ENCODE measurements at regions not wholly inside any gene's neighbourhood (a gene's known extent, or its start where the extent isn't known, plus 50 kb on each side); places are given as distances from the start of the nearest gene placed in this dataset.

DNA sequence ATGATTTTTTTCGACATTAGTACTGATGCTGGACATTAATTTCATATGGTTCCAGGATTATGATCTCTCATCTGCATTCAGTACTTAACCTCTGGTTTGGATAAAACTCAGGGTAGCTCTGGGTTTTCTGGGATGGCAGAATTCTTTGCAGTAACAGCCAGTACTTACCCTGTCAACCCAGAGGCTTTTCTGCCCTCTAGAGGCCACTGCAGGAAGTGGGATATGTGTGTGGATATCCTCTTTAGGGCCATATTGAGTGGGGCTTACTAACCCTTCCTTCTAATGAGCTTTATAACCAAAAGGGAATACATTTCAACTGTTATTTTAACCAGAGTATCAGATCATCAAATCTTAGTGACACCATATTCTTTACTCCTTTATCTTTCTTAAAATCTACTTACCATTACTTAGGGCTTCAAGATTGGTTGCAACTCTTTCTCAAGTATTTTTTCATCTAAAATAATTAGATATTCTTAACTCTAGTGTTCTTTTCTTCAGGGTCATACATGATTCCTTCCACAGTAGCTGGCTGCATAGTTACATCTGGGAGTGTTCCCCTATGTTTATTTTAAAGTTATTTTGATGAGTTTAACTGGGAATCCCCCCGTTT is 488.0 kb upstream of the STXBP6 start:
- no peaks in the 10 kb centered on the region for H3K27me3 ChIP-seq (ENCODE audit: insufficient read depth, poor library complexity, severe bottlenecking)
- no peaks in the 10 kb centered on the region for H3K4me1 ChIP-seq (ENCODE audit: insufficient read depth, poor library complexity, severe bottlenecking)
- H3K9me3 ChIP-seq (ENCODE audit: severe bottlenecking), result no peaks in the 10 kb centered on the region
- no peak overlapping the region for H3K4me3 ChIP-seq (ENCODE audit: severe bottlenecking)
- no peaks in the 10 kb centered on the region for H3K36me3 ChIP-seq (ENCODE audit: low read depth)
- H3K27ac ChIP-seq (ENCODE audit: poor library complexity, severe bottlenecking), result no peak overlapping the region
- no peak for DNase-seq (ENCODE audit: low spot score)
- TF ChIP-seq, protein P1, sequence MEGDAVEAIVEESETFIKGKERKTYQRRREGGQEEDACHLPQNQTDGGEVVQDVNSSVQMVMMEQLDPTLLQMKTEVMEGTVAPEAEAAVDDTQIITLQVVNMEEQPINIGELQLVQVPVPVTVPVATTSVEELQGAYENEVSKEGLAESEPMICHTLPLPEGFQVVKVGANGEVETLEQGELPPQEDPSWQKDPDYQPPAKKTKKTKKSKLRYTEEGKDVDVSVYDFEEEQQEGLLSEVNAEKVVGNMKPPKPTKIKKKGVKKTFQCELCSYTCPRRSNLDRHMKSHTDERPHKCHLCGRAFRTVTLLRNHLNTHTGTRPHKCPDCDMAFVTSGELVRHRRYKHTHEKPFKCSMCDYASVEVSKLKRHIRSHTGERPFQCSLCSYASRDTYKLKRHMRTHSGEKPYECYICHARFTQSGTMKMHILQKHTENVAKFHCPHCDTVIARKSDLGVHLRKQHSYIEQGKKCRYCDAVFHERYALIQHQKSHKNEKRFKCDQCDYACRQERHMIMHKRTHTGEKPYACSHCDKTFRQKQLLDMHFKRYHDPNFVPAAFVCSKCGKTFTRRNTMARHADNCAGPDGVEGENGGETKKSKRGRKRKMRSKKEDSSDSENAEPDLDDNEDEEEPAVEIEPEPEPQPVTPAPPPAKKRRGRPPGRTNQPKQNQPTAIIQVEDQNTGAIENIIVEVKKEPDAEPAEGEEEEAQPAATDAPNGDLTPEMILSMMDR (IDR thresholded peaks at IDR 0.05; ENCODE audit: poor library complexity, severe bottlenecking), result peak; percentile 83
- ATAC-seq (ENCODE audit: low read depth), result peak; percentile 86

DNA sequence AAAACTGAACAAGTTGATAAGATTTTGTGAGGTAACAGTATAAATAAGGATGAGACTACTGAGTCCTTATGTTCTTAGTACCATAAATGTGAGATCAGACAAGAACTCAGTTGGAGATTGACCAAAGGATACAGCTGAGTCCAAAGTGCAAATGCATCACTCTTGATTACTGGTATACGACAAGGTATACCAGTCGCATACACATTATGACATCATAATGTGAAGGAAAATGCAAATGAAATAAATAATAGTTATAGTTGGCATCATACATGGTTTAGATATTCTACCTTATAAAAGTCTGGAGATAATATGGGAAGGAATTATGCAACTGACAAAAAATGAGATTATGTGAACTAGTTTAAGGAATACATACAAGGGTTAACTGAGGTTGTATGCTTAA is 476.3 kb upstream of the STXBP6 start:
- Histone ChIP-seq H3K27ac (ENCODE audit: poor library complexity, severe bottlenecking) (no peak overlapping the region), H3K4me3 (ENCODE audit: severe bottlenecking) (no peak overlapping the region), H3K9me3 (ENCODE audit: severe bottlenecking) (no peaks in the 10 kb centered on the region), H3K4me1 (ENCODE audit: insufficient read depth, poor library complexity, severe bottlenecking) (no peaks in the 10 kb centered on the region), H3K27me3 (ENCODE audit: insufficient read depth, poor library complexity, severe bottlenecking) (no peaks in the 10 kb centered on the region), H3K36me3 (ENCODE audit: low read depth) (no peaks in the 10 kb centered on the region)
- ATAC-seq (ENCODE audit: low read depth) (no peak), DNase-seq (ENCODE audit: low spot score) (no peak)
- TF ChIP-seq, protein P1 (IDR thresholded peaks at IDR 0.05; ENCODE audit: poor library complexity, severe bottlenecking), result no peak

DNA sequence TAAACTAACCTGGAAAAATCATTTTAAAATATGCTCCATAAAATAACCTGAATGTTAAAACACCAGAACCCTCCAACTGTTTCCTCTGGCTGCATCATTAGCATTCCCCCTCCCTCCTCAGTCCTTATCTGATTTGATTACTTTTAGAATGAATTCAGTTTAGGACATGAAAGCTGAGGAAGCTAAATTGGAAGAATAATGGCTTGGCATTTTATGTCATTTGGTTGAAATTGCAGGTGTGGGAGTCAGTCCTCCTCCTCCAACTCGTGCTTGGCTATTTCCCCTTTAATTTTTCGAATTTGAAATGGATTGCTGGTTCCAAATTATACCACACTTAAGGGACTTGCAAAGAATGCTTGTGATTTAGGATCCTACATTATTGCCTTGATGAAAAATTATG is 473.0 kb upstream of the STXBP6 start:
- no peaks in the 10 kb centered on the region for H3K27me3 ChIP-seq (ENCODE audit: insufficient read depth, poor library complexity, severe bottlenecking)
- no peaks in the 10 kb centered on the region for H3K36me3 ChIP-seq (ENCODE audit: low read depth)
- DNase-seq (ENCODE audit: low spot score), result no peak
- no peak overlapping the region for H3K4me3 ChIP-seq (ENCODE audit: severe bottlenecking)
- no peaks in the 10 kb centered on the region for H3K9me3 ChIP-seq (ENCODE audit: severe bottlenecking)
- no peak for ATAC-seq (ENCODE audit: low read depth)
- H3K4me1 ChIP-seq (ENCODE audit: insufficient read depth, poor library complexity, severe bottlenecking), result no peaks in the 10 kb centered on the region
- H3K27ac ChIP-seq (ENCODE audit: poor library complexity, severe bottlenecking), result no peak overlapping the region
- TF ChIP-seq, protein P1 (IDR thresholded peaks at IDR 0.05; ENCODE audit: poor library complexity, severe bottlenecking), result no peak

DNA sequence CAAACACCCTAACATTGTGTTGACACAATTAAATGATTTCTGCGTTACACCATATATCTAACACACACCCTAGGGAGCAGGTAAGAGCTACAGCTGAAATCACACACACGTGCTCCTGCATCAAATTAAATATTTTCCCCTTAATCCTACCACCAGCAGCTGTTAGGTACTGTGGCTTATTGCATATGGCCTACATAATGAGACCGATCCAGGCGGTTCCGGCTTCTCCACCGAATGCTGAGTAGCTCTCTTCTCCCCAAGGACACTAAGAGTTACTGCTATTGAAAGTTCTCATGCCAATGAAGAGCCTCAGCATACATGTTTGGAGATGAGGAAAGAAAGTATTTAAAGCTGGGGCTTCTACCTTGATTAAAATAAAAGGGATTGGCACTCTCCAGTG is 472.2 kb upstream of the STXBP6 start:
- no peak overlapping the region for H3K27ac ChIP-seq (ENCODE audit: poor library complexity, severe bottlenecking)
- DNase-seq (ENCODE audit: low spot score) (no peak), ATAC-seq (ENCODE audit: low read depth) (no peak)
- TF ChIP-seq, protein P1 (IDR thresholded peaks at IDR 0.05; ENCODE audit: poor library complexity, severe bottlenecking), result no peak
- no peaks in the 10 kb centered on the region for H3K4me1 ChIP-seq (ENCODE audit: insufficient read depth, poor library complexity, severe bottlenecking)
- H3K9me3 ChIP-seq (ENCODE audit: severe bottlenecking), result no peaks in the 10 kb centered on the region
- no peaks in the 10 kb centered on the region for H3K36me3 ChIP-seq (ENCODE audit: low read depth)
- no peaks in the 10 kb centered on the region for H3K27me3 ChIP-seq (ENCODE audit: insufficient read depth, poor library complexity, severe bottlenecking)
- no peak overlapping the region for H3K4me3 ChIP-seq (ENCODE audit: severe bottlenecking)

DNA sequence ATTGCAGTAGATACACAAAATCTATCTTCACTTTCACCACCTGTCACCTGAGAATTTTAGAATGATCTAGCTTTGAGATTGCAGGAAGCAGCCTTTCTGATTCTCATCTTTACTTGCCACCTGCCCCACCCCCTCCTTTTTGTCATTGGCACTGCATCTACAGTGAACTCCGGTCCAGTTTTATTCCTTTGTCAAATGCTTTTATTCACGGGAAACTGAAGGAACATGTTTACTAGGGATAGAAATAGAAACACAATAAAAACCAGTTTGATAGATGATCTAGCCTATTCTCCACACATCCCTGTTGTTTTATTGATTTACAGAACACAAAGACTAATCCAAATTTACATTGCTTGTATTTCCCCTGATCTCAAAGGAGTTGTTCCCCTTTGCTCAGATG is 471.7 kb upstream of the STXBP6 start:
- DNase-seq (ENCODE audit: low spot score) (no peak), ATAC-seq (ENCODE audit: low read depth) (no peak)
- TF ChIP-seq, protein P1 (IDR thresholded peaks at IDR 0.05; ENCODE audit: poor library complexity, severe bottlenecking), result no peak
- no peaks in the 10 kb centered on the region for H3K9me3 ChIP-seq (ENCODE audit: severe bottlenecking)
- no peak overlapping the region for H3K4me3 ChIP-seq (ENCODE audit: severe bottlenecking)
- no peaks in the 10 kb centered on the region for H3K27me3 ChIP-seq (ENCODE audit: insufficient read depth, poor library complexity, severe bottlenecking)
- no peaks in the 10 kb centered on the region for H3K4me1 ChIP-seq (ENCODE audit: insufficient read depth, poor library complexity, severe bottlenecking)
- no peaks in the 10 kb centered on the region for H3K36me3 ChIP-seq (ENCODE audit: low read depth)
- H3K27ac ChIP-seq (ENCODE audit: poor library complexity, severe bottlenecking), result no peak overlapping the region

All from RWPE2 (cell line).